ENCODE measurements at regions not wholly inside any gene's neighbourhood (a gene's known extent, or its start where the extent isn't known, plus 50 kb on each side); places are given as distances from the start of the nearest gene placed in this dataset.

DNA sequence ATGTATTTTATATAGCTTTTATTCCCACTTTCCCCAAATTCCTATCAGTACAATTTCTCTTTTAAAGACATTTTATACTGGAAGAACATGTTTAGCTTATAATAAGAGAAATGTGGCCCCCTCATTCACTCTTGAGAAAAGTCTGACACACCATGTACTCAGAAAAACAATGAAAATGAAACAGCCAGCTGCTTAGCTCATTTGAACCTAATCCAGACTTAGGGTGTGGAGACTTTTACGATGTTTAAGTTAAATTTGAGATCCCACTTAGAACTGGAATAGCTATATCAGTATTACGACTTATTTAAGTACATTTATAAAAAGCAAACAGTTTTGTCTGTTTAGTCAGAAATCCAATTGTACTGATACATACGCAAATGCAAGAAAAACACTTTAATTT is 252.3 kb upstream of the ARRDC4 start:
- Histone ChIP-seq H3K36me3 (ENCODE audit: control insufficient read depth, low read length) (no peaks in the 10 kb centered on the region), H3K9me3 (ENCODE audit: control insufficient read depth, insufficient read depth, low read length) (no peaks in the 10 kb centered on the region), H3F3A (ENCODE audit: control insufficient read depth, insufficient read depth) (no peaks in the 10 kb centered on the region), H4K20me1 (ENCODE audit: control insufficient read depth, insufficient read depth, low read depth, low read length) (no peaks in the 10 kb centered on the region), H3K27ac (ENCODE audit: low read depth, low read length) (no peak overlapping the region), H3K9me2 (replicated peaks; ENCODE audit: control insufficient read depth, low read length) (no peaks in the 10 kb centered on the region), H3K27me3 (ENCODE audit: control insufficient read depth, low read length) (no peaks in the 10 kb centered on the region), H3K79me2 (ENCODE audit: control insufficient read depth, low read length) (no peaks in the 10 kb centered on the region), H3K4me2 (ENCODE audit: low read length) (no peak overlapping the region), H3K4me1 (ENCODE audit: control insufficient read depth, low read length) (no peaks in the 10 kb centered on the region), H3K4me3 (ENCODE audit: low read length) (no peak overlapping the region)
- no peak for TF ChIP-seq EZH2phosphoT487 (IDR thresholded peaks at IDR 0.05; ENCODE audit: borderline replicate concordance, low read length)
- TF ChIP-seq, protein P1, sequence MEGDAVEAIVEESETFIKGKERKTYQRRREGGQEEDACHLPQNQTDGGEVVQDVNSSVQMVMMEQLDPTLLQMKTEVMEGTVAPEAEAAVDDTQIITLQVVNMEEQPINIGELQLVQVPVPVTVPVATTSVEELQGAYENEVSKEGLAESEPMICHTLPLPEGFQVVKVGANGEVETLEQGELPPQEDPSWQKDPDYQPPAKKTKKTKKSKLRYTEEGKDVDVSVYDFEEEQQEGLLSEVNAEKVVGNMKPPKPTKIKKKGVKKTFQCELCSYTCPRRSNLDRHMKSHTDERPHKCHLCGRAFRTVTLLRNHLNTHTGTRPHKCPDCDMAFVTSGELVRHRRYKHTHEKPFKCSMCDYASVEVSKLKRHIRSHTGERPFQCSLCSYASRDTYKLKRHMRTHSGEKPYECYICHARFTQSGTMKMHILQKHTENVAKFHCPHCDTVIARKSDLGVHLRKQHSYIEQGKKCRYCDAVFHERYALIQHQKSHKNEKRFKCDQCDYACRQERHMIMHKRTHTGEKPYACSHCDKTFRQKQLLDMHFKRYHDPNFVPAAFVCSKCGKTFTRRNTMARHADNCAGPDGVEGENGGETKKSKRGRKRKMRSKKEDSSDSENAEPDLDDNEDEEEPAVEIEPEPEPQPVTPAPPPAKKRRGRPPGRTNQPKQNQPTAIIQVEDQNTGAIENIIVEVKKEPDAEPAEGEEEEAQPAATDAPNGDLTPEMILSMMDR (IDR thresholded peaks at IDR 0.05; ENCODE audit: low read depth, low read length, poor library complexity, severe bottlenecking) = no peak

DNA sequence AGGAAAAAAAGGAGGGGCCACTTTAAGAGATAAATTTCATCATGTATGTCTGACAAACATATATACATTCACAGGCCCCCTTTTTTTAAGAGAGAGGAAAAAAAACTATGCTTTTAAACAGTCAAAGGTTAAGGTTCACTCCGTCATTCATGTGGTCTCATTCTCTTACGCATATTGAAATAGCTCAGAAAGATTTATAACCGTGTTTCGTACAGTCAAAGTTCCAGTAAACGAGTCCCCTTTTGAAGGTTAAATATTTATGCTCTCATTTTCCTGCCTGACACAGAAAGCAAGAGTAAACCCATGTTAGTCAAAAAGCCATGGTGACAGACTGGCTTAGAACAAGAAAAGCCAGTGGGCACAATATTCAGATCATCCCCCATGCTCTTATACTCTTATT is 248.0 kb upstream of the ARRDC4 start:
- no peak overlapping the region for H3K4me2 ChIP-seq (ENCODE audit: low read length)
- H3K9me3 ChIP-seq (ENCODE audit: control insufficient read depth, insufficient read depth, low read length) = no peaks in the 10 kb centered on the region
- H3K27me3 ChIP-seq (ENCODE audit: control insufficient read depth, low read length) = no peaks in the 10 kb centered on the region
- no peaks in the 10 kb centered on the region for H3K79me2 ChIP-seq (ENCODE audit: control insufficient read depth, low read length)
- no peak overlapping the region for H3K27ac ChIP-seq (ENCODE audit: low read depth, low read length)
- H3F3A ChIP-seq (ENCODE audit: control insufficient read depth, insufficient read depth) = no peaks in the 10 kb centered on the region
- H3K4me1 ChIP-seq (ENCODE audit: control insufficient read depth, low read length) = no peaks in the 10 kb centered on the region
- no peaks in the 10 kb centered on the region for H3K36me3 ChIP-seq (ENCODE audit: control insufficient read depth, low read length)
- TF ChIP-seq EZH2phosphoT487 (IDR thresholded peaks at IDR 0.05; ENCODE audit: borderline replicate concordance, low read length) = no peak
- TF ChIP-seq, protein P1 (IDR thresholded peaks at IDR 0.05; ENCODE audit: low read depth, low read length, poor library complexity, severe bottlenecking) = no peak
- H3K9me2 ChIP-seq (replicated peaks; ENCODE audit: control insufficient read depth, low read length) = no peaks in the 10 kb centered on the region
- no peak overlapping the region for H3K4me3 ChIP-seq (ENCODE audit: low read length)
- H4K20me1 ChIP-seq (ENCODE audit: control insufficient read depth, insufficient read depth, low read depth, low read length) = no peaks in the 10 kb centered on the region

DNA sequence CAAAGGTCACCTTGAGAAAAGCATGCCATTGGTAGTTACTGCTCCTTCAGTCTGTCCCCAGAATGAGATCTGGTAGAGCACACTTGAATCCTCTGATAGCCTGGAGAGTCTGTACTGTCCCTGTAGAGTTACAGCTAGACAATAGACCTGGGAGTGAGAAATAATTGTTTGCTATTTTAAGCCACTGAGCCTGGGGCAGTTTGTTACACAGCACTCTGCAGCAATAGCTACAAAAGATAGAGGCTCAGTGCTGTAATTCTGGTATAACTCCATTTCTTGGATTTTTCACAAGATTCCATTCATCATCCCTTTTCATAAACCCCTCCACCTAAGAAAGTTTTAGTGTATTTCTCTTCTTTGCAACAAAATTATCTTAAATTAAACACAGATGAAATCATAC is 242.7 kb upstream of the ARRDC4 start:
- no peaks in the 10 kb centered on the region for H3K9me3 ChIP-seq (ENCODE audit: control insufficient read depth, insufficient read depth, low read length)
- no peak overlapping the region for H3K4me3 ChIP-seq (ENCODE audit: low read length)
- no peak overlapping the region for H3K27ac ChIP-seq (ENCODE audit: low read depth, low read length)
- H3F3A ChIP-seq (ENCODE audit: control insufficient read depth, insufficient read depth) = no peaks in the 10 kb centered on the region
- no peaks in the 10 kb centered on the region for H3K27me3 ChIP-seq (ENCODE audit: control insufficient read depth, low read length)
- no peaks in the 10 kb centered on the region for H3K4me1 ChIP-seq (ENCODE audit: control insufficient read depth, low read length)
- no peaks in the 10 kb centered on the region for H4K20me1 ChIP-seq (ENCODE audit: control insufficient read depth, insufficient read depth, low read depth, low read length)
- no peaks in the 10 kb centered on the region for H3K9me2 ChIP-seq (replicated peaks; ENCODE audit: control insufficient read depth, low read length)
- no peak overlapping the region for H3K4me2 ChIP-seq (ENCODE audit: low read length)
- H3K36me3 ChIP-seq (ENCODE audit: control insufficient read depth, low read length) = no peaks in the 10 kb centered on the region
- no peaks in the 10 kb centered on the region for H3K79me2 ChIP-seq (ENCODE audit: control insufficient read depth, low read length)
- TF ChIP-seq EZH2phosphoT487 (IDR thresholded peaks at IDR 0.05; ENCODE audit: borderline replicate concordance, low read length) = no peak
- TF ChIP-seq, protein P1 (IDR thresholded peaks at IDR 0.05; ENCODE audit: low read depth, low read length, poor library complexity, severe bottlenecking) = no peak

DNA sequence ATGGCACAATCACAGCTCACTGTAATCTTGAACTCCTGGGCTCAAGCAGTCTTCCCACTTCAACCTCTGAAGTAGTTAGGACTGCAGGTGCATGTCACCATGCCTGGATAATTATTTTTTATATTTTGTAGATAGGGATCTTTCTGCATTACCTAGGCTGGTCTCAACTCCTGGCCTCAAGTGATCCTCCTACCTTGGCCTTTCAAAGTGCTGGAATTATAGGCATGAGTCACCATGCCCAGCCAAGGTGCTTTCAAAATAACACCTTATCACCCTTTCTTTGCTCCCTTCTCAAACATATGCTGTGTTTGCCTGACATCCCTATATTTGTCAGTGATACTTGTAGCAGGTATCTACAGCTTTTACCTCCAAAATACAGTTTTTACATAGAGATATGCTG is 242.0 kb upstream of the ARRDC4 start:
- Histone ChIP-seq H3K79me2 (ENCODE audit: control insufficient read depth, low read length) (no peaks in the 10 kb centered on the region), H3K4me2 (ENCODE audit: low read length) (no peak overlapping the region), H3K4me1 (ENCODE audit: control insufficient read depth, low read length) (no peaks in the 10 kb centered on the region), H3K9me3 (ENCODE audit: control insufficient read depth, insufficient read depth, low read length) (no peaks in the 10 kb centered on the region), H3K27me3 (ENCODE audit: control insufficient read depth, low read length) (no peaks in the 10 kb centered on the region), H3K9me2 (replicated peaks; ENCODE audit: control insufficient read depth, low read length) (no peaks in the 10 kb centered on the region), H3K27ac (ENCODE audit: low read depth, low read length) (no peak overlapping the region), H4K20me1 (ENCODE audit: control insufficient read depth, insufficient read depth, low read depth, low read length) (no peaks in the 10 kb centered on the region), H3F3A (ENCODE audit: control insufficient read depth, insufficient read depth) (no peaks in the 10 kb centered on the region), H3K36me3 (ENCODE audit: control insufficient read depth, low read length) (no peaks in the 10 kb centered on the region), H3K4me3 (ENCODE audit: low read length) (no peak overlapping the region)
- TF ChIP-seq EZH2phosphoT487 (IDR thresholded peaks at IDR 0.05; ENCODE audit: borderline replicate concordance, low read length) = no peak
- TF ChIP-seq, protein P1 (IDR thresholded peaks at IDR 0.05; ENCODE audit: low read depth, low read length, poor library complexity, severe bottlenecking) = no peak
